ENCODE measurements at regions not wholly inside any gene's neighbourhood (a gene's known extent, or its start where the extent isn't known, plus 50 kb on each side); places are given as distances from the start of the nearest gene placed in this dataset.

DNA sequence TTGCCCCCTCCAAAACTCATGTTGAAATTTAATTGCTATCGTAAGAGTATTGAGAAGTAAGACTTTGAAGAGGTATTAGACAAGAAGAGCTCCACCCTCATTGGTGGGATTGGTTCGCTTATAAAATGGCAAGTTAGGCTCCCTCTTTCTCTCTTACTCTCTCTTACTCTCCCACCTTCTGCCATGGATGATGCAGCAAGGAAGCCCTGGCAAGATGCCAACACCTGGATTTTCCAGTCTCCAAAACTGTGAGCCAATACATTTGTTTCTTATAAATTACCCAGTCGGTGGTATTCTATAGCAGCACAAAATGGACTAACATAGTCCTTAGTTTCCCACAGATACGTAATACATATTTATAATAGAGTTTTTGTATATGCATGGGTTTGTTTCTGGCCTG is 119.4 kb downstream of the DDIT4L start:
- TF ChIP-seq ZNF248 (tag by site-specific recombination; IDR thresholded peaks at IDR 0.05) (no peak), ZNF544 (tag by site-specific recombination; IDR thresholded peaks at IDR 0.05) (no peak), ZNF621 (tag by site-specific recombination; IDR thresholded peaks at IDR 0.05) (no peak), ZNF280D (tag by site-specific recombination; IDR thresholded peaks at IDR 0.05) (no peak), IKZF3 (tag by site-specific recombination; IDR thresholded peaks at IDR 0.05) (no peak), MZF1 (tag by site-specific recombination; IDR thresholded peaks at IDR 0.05; ENCODE audit: borderline replicate concordance) (no peak), ZNF112 (tag by site-specific recombination; IDR thresholded peaks at IDR 0.05) (no peak), ZBTB8A (tag by site-specific recombination; IDR thresholded peaks at IDR 0.05) (no peak), KLF7 (tag by site-specific recombination; IDR thresholded peaks at IDR 0.05; ENCODE audit: borderline replicate concordance) (no peak), ZNF138 (tag by site-specific recombination; IDR thresholded peaks at IDR 0.05; ENCODE audit: borderline replicate concordance) (no peak)
- TF ChIP-seq, protein P1, sequence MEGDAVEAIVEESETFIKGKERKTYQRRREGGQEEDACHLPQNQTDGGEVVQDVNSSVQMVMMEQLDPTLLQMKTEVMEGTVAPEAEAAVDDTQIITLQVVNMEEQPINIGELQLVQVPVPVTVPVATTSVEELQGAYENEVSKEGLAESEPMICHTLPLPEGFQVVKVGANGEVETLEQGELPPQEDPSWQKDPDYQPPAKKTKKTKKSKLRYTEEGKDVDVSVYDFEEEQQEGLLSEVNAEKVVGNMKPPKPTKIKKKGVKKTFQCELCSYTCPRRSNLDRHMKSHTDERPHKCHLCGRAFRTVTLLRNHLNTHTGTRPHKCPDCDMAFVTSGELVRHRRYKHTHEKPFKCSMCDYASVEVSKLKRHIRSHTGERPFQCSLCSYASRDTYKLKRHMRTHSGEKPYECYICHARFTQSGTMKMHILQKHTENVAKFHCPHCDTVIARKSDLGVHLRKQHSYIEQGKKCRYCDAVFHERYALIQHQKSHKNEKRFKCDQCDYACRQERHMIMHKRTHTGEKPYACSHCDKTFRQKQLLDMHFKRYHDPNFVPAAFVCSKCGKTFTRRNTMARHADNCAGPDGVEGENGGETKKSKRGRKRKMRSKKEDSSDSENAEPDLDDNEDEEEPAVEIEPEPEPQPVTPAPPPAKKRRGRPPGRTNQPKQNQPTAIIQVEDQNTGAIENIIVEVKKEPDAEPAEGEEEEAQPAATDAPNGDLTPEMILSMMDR (tag by site-specific recombination; IDR thresholded peaks at IDR 0.05), result no peak
- TF ChIP-seq, protein P2, sequence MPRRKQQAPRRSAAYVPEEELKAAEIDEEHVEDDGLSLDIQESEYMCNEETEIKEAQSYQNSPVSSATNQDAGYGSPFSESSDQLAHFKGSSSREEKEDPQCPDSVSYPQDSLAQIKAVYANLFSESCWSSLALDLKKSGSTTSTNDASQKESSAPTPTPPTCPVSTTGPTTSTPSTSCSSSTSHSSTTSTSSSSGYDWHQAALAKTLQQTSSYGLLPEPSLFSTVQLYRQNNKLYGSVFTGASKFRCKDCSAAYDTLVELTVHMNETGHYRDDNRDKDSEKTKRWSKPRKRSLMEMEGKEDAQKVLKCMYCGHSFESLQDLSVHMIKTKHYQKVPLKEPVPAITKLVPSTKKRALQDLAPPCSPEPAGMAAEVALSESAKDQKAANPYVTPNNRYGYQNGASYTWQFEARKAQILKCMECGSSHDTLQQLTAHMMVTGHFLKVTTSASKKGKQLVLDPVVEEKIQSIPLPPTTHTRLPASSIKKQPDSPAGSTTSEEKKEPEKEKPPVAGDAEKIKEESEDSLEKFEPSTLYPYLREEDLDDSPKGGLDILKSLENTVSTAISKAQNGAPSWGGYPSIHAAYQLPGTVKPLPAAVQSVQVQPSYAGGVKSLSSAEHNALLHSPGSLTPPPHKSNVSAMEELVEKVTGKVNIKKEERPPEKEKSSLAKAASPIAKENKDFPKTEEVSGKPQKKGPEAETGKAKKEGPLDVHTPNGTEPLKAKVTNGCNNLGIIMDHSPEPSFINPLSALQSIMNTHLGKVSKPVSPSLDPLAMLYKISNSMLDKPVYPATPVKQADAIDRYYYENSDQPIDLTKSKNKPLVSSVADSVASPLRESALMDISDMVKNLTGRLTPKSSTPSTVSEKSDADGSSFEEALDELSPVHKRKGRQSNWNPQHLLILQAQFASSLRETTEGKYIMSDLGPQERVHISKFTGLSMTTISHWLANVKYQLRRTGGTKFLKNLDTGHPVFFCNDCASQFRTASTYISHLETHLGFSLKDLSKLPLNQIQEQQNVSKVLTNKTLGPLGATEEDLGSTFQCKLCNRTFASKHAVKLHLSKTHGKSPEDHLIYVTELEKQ (tag by site-specific recombination; IDR thresholded peaks at IDR 0.05; ENCODE audit: borderline replicate concordance), result no peak
- TF ChIP-seq, protein P3, sequence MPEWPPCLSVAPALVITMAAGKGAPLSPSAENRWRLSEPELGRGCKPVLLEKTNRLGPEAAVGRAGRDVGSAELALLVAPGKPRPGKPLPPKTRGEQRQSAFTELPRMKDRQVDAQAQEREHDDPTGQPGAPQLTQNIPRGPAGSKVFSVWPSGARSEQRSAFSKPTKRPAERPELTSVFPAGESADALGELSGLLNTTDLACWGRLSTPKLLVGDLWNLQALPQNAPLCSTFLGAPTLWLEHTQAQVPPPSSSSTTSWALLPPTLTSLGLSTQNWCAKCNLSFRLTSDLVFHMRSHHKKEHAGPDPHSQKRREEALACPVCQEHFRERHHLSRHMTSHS (tag by site-specific recombination; IDR thresholded peaks at IDR 0.05), result no peak
- ChIA-PET CTCF (no interaction called here), POLR2A (no interaction called here)
- Histone ChIP-seq H3K4me3 (ENCODE audit: low read depth, low read length) (no peak overlapping the region), H3K27ac (ENCODE audit: extremely low read depth, low read depth, low read length) (no peak overlapping the region), H3K36me3 (ENCODE audit: control insufficient read depth in 2 of 2, insufficient read depth in 1 of 2, low read length in 2 of 2) (no peaks in the 10 kb centered on the region), H3K4me1 (ENCODE audit: control insufficient read depth, insufficient read depth, low read length) (no peaks in the 10 kb centered on the region), H3K9me3 (ENCODE audit: control insufficient read depth, insufficient read depth, low read depth, low read length) (no peaks in the 10 kb centered on the region)

- no peaks in the 10 kb centered on the region for H3K36me3 ChIP-seq (ENCODE audit: control insufficient read depth in 2 of 2, insufficient read depth in 1 of 2, low read length in 2 of 2)
- no peaks in the 10 kb centered on the region for H3K9me3 ChIP-seq (ENCODE audit: control insufficient read depth, insufficient read depth, low read depth, low read length)
- no peak for TF ChIP-seq ZBTB8A (tag by site-specific recombination; IDR thresholded peaks at IDR 0.05)
- no peak for TF ChIP-seq ZNF843 (tag by site-specific recombination; IDR thresholded peaks at IDR 0.05)
- TF ChIP-seq, protein P4, sequence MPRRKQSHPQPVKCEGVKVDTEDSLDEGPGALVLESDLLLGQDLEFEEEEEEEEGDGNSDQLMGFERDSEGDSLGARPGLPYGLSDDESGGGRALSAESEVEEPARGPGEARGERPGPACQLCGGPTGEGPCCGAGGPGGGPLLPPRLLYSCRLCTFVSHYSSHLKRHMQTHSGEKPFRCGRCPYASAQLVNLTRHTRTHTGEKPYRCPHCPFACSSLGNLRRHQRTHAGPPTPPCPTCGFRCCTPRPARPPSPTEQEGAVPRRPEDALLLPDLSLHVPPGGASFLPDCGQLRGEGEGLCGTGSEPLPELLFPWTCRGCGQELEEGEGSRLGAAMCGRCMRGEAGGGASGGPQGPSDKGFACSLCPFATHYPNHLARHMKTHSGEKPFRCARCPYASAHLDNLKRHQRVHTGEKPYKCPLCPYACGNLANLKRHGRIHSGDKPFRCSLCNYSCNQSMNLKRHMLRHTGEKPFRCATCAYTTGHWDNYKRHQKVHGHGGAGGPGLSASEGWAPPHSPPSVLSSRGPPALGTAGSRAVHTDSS (tag by site-specific recombination; IDR thresholded peaks at IDR 0.05), result no peak
- TF ChIP-seq YY1 (tag by site-specific recombination; IDR thresholded peaks at IDR 0.05), result no peak
- no peak for TF ChIP-seq ZNF670 (tag by site-specific recombination; IDR thresholded peaks at IDR 0.05; ENCODE audit: low read depth)
- TF ChIP-seq SCRT2 (tag by site-specific recombination; IDR thresholded peaks at IDR 0.05), result no peak
- TF ChIP-seq, protein P5, sequence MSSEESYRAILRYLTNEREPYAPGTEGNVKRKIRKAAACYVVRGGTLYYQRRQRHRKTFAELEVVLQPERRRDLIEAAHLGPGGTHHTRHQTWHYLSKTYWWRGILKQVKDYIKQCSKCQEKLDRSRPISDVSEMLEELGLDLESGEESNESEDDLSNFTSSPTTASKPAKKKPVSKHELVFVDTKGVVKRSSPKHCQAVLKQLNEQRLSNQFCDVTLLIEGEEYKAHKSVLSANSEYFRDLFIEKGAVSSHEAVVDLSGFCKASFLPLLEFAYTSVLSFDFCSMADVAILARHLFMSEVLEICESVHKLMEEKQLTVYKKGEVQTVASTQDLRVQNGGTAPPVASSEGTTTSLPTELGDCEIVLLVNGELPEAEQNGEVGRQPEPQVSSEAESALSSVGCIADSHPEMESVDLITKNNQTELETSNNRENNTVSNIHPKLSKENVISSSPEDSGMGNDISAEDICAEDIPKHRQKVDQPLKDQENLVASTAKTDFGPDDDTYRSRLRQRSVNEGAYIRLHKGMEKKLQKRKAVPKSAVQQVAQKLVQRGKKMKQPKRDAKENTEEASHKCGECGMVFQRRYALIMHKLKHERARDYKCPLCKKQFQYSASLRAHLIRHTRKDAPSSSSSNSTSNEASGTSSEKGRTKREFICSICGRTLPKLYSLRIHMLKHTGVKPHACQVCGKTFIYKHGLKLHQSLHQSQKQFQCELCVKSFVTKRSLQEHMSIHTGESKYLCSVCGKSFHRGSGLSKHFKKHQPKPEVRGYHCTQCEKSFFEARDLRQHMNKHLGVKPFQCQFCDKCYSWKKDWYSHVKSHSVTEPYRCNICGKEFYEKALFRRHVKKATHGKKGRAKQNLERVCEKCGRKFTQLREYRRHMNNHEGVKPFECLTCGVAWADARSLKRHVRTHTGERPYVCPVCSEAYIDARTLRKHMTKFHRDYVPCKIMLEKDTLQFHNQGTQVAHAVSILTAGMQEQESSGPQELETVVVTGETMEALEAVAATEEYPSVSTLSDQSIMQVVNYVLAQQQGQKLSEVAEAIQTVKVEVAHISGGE (tag by site-specific recombination; conservative IDR thresholded peaks at IDR 0.05; ENCODE audit: low read depth), result no peak
- POLR2A ChIA-PET, result no interaction called here
- H3K4me1 ChIP-seq (ENCODE audit: control insufficient read depth, insufficient read depth, low read length), result no peaks in the 10 kb centered on the region
- H3K4me3 ChIP-seq (ENCODE audit: low read depth, low read length), result no peak overlapping the region
- CTCF ChIA-PET, result interaction anchor here (0.6 to 0.9 kb wide), 2 partner anchors 24 to 466 kb away, joined by 4 read pairs; no protein-coding TSS in a partner anchor
- H3K27ac ChIP-seq (ENCODE audit: extremely low read depth, low read depth, low read length), result no peak overlapping the region
These were observed 119.1 kb upstream of the H2AZ1 start for GRCh38 chr4:100069207-100069606.

Measured in HEK293 (cell line).